ENCODE measurements at regions not wholly inside any gene's neighbourhood (a gene's known extent, or its start where the extent isn't known, plus 50 kb on each side); places are given as distances from the start of the nearest gene placed in this dataset.

GRCh38 chr7:67348171-67348570 lies 351.5 kb downstream of the TYW1 start:
- TF ChIP-seq CTCF (conservative IDR thresholded peaks at IDR 0.05), result no peak
- TF ChIP-seq ZFX (IDR thresholded peaks at IDR 0.05), result no peak

Measured in C4-2B (cell line).